OCI-LY7 (cell line): ENCODE measurements at regions not wholly inside any gene's neighbourhood (a gene's known extent, or its start where the extent isn't known, plus 50 kb on each side); places are given as distances from the start of the nearest gene placed in this dataset.

Experiments
- BruUV-seq: library from RNA; stranded (reverse); fragments of 400-500 nt; replicated peaks from 2 replicates; lab custom pipeline; 2021; lab: Mats Ljungman, UMichigan
- CTCF ChIA-PET: fragments of 300-600 bp; sonication (Branson Sonifier 250); formaldehyde crosslinking; loops from one replicate; lab custom pipeline; 2022; ENCODE audit warnings: antibody characterized with exemption; ENCODE audit not compliant: unreplicated experiment; lab: Charles Lee
- POLR2A ChIA-PET: fragments of 300-600 bp; sonication (Branson Sonifier 250); formaldehyde crosslinking; loops from one replicate; lab custom pipeline; 2022; ENCODE audit warnings: antibody characterized with exemption; lab: Charles Lee
- DNase-seq: peaks from one replicate; pipeline ENCODE4 v3.0.0-alpha.2; 2015; ENCODE audit warnings: low spot score
- H2AFZ ChIP-seq: fragments of 200-600 bp; sonication (generic), shearing (Covaris generic); 2 replicates; pipeline ENCODE4 v1.6.1; 2014; ENCODE audit warnings: mild to moderate bottlenecking, antibody characterized with exemption, low read length, moderate library complexity
- H3K27ac ChIP-seq: fragments of 200-600 bp; sonication (generic); 2 replicates; pipeline ENCODE4 v1.5.1; 2014; ENCODE audit warnings: mixed run types, low read depth, mild to moderate bottlenecking, moderate library complexity, low read length, inconsistent platforms; ENCODE audit not compliant: poor library complexity, severe bottlenecking
- H3K36me3 ChIP-seq: fragments of 200-600 bp; sonication (generic); 2 replicates; pipeline ENCODE4 v1.6.1; 2014; ENCODE audit warnings: mild to moderate bottlenecking, antibody characterized with exemption, low read length, moderate library complexity, mixed read lengths; ENCODE audit not compliant: insufficient read depth
- H3K4me1 ChIP-seq: fragments of 200-600 bp; sonication (generic); 2 replicates; pipeline ENCODE4 v1.5.1; 2014; ENCODE audit warnings: mild to moderate bottlenecking, low read length; ENCODE audit not compliant: insufficient read depth, poor library complexity, severe bottlenecking
- H3K4me2 ChIP-seq: fragments of 200-600 bp; sonication (generic); 2 replicates; pipeline ENCODE4 v1.6.1; 2014; ENCODE audit warnings: mild to moderate bottlenecking, low read length
- H3K4me3 ChIP-seq: fragments of 200-600 bp; sonication (generic); 2 replicates; pipeline ENCODE4 v1.5.1; 2014; ENCODE audit warnings: mild to moderate bottlenecking, low read depth, low read length; ENCODE audit not compliant: poor library complexity, severe bottlenecking
- H3K79me2 ChIP-seq: fragments of 200-600 bp; sonication (generic); 2 replicates; pipeline ENCODE4 v1.6.1; 2016; ENCODE audit warnings: low read depth, mild to moderate bottlenecking, low read length, moderate library complexity, mixed read lengths; ENCODE audit not compliant: insufficient read depth
- H3K9me2 ChIP-seq: fragments of 200-600 bp; sonication (generic); 2 replicates; pipeline ENCODE4 v1.6.1; 2016; ENCODE audit warnings: mild to moderate bottlenecking, low read length, mixed read lengths; ENCODE audit not compliant: insufficient read depth
- H3K9me3 ChIP-seq: fragments of 200-600 bp; sonication (generic); 2 replicates; pipeline ENCODE4 v1.6.1; 2014; ENCODE audit warnings: mild to moderate bottlenecking, mixed run types, low read length, mixed read lengths
- H4K20me1 ChIP-seq: fragments of 200-600 bp; sonication (generic); 2 replicates; pipeline ENCODE4 v1.6.1; 2014; ENCODE audit warnings: mild to moderate bottlenecking, antibody characterized with exemption, low read length, moderate library complexity, mixed read lengths; ENCODE audit not compliant: insufficient read depth
- CTCF ChIP-seq: fragments of 200-600 bp; sonication (generic); conservative IDR thresholded peaks from 2 replicates; pipeline ENCODE4 v1.5.1; 2014; ENCODE audit warnings: mild to moderate bottlenecking, antibody characterized with exemption, low read length, moderate library complexity, mixed read lengths
- EZH2phosphoT487 ChIP-seq: fragments of 200-600 bp; sonication (generic); IDR thresholded peaks from 2 replicates; pipeline ENCODE4 v1.6.1; 2018; ENCODE audit warnings: low read depth, borderline replicate concordance, mild to moderate bottlenecking, mixed run types, antibody characterized with exemption, low read length, moderate library complexity, mixed read lengths
- intact Hi-C: fragments of 100-400 bp; cut with micrococcal nuclease; formaldehyde crosslinking; loops from one replicate; pipeline ENCODE4 v1.10.0; 2022; ENCODE audit not compliant: unreplicated experiment

GRCh38 chr14:76941946-76942805 is 86.3 kb downstream of the IRF2BPL start:
- Histone ChIP-seq H2AFZ (no peak overlapping the region), H3K36me3 (no peaks in the 10 kb centered on the region), H3K27ac (no peak overlapping the region), H4K20me1 (no peaks in the 10 kb centered on the region), H3K4me2 (no peak overlapping the region), H3K9me2 (no peaks in the 10 kb centered on the region), H3K4me3 (no peak overlapping the region), H3K9me3 (no peaks in the 10 kb centered on the region), H3K79me2 (no peaks in the 10 kb centered on the region), H3K4me1 (peaks cover 6% of the 10 kb centered on the region)
- no peak for TF ChIP-seq EZH2phosphoT487
- no peak for TF ChIP-seq CTCF
- POLR2A ChIA-PET, result interaction anchor here (0.6 kb wide), 1 partner anchor 110 kb away, joined by 3 read pairs; no protein-coding TSS in a partner anchor
- CTCF ChIA-PET, result interaction anchor here (1.3 kb wide), 1 partner anchor 11 kb away, joined by 3 read pairs; no protein-coding TSS in a partner anchor
- BruUV-seq, result no TSS peak
- no peak for DNase-seq
- intact Hi-C loops, result no loop called here

- Histone ChIP-seq H4K20me1 (no peaks in the 10 kb centered on the region), H3K27ac (no peak overlapping the region), H3K79me2 (no peaks in the 10 kb centered on the region), H3K4me3 (no peak overlapping the region), H3K4me2 (no peak overlapping the region), H3K9me2 (no peaks in the 10 kb centered on the region), H2AFZ (no peak overlapping the region), H3K36me3 (no peaks in the 10 kb centered on the region), H3K9me3 (no peaks in the 10 kb centered on the region), H3K4me1 (no peaks in the 10 kb centered on the region)
- POLR2A ChIA-PET, result no interaction called here
- no peak for DNase-seq
- TF ChIP-seq EZH2phosphoT487, result no peak
- no peak for TF ChIP-seq CTCF
- no TSS peak for BruUV-seq
- CTCF ChIA-PET, result interaction anchor here (1.3 kb wide), 1 partner anchor 12 kb away, joined by 3 read pairs; no protein-coding TSS in a partner anchor
- intact Hi-C loops, result no loop called here
Measured at GRCh38 chr14:76941544-76941943, 87.0 kb downstream of the IRF2BPL start.
